HG03469 (cell line): ENCODE measurements at regions not wholly inside any gene's neighbourhood (a gene's known extent, or its start where the extent isn't known, plus 50 kb on each side); places are given as distances from the start of the nearest gene placed in this dataset.

Source experiments
- ATAC-seq: cut with Tn5 transposase; IDR thresholded peaks from one replicate; pipeline ENCODE4 v1.9.1; 2021; ENCODE audit warnings: mild to moderate bottlenecking, moderate library complexity, moderate number of reproducible peaks; ENCODE audit not compliant: unreplicated experiment

DNA sequence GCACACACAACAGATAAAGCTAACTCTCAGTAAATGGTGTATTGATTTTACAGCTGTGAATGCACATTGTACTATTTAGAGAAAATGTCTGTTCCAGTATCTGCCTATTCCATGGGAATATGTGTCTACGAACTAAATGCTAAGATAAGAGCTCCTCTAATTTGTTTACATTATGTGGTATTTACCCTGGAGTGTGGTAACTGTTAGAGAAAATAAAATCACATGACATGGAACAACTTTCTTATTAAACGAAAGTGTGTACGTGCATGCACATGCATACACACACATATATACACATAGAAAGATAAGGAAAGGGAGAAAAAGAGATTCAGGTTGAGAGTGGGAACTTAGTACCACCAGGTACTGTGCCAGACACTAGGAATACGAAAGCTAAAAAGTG lies 1151.7 kb upstream of the TENM4 start:
- no peak for ATAC-seq

DNA sequence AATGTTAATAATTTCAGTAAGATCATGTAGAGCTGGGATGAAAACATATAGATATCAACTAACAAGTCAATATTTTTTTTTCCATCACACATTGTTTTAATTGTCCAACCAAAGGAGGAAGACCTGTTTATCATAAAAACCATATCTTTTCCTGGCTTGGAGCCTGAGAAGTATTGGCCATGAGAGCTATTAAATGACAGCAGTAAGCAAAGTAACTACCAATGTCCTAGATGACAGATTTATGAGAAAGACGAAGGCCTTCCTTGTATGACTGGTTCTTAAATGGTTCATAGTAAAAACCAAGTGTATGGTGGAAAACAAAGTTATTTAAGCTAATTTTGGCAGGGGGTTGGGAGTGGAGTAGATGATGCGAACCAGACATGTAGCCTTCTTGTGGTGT lies 1147.1 kb upstream of the TENM4 start:
- ATAC-seq = no peak

DNA sequence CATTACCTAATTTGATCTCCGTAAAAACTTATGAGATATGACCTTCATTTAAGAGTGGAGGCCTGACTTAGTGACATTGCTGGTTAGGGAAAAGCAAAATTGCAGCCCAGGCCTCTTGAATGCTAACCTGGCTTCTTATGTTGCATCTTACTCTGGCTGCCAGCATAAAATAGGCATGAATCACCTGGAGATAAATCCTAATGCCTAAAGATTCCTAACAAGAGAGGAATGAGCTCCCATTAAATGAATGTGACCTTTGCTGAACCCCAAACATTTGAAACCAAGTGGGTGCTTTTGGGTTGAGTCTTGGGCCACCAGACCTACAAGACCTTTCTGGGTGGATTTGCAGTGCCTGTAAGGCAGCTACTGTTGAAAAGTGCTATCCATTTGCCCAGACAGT lies 1145.6 kb upstream of the TENM4 start:
- no peak for ATAC-seq

DNA sequence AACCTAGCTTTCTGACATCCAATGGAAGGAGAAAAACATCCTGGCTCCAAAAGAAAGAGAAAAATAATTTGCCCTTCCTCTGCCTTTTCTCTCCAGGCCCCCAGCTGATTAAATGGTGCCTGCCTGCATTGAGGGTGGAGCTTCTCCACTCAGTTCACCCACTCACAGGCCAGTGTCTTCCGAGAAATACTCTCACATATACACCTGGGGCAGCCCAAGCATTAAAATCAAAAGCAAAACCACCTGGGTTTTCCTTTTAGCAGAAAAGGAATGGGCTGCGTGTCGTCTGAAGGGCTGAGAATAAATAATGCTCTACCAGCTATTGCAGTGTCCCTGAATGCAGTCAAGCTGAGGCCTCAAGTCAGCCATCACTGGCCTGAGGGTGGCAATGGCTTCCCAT lies 1143.8 kb upstream of the TENM4 start:
- ATAC-seq = no peak

DNA sequence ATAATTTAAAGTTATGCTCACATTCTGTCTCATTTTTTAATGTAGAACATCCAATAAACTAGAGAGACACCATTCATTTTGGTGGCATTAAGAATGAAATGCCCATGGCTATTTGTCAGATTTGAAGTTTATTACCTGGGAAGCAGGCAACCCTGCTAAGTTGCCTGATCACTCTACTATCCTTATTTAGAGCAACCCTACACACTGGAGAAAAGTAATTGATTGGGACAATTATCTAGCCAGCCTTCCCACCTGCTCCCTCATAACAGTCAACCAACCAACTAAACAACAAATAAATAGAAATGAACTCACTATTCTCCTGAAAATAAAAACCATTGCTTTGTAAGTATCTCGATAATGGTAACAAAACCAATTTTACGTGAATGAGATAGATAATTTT lies 1129.0 kb upstream of the TENM4 start:
- ATAC-seq = no peak

DNA sequence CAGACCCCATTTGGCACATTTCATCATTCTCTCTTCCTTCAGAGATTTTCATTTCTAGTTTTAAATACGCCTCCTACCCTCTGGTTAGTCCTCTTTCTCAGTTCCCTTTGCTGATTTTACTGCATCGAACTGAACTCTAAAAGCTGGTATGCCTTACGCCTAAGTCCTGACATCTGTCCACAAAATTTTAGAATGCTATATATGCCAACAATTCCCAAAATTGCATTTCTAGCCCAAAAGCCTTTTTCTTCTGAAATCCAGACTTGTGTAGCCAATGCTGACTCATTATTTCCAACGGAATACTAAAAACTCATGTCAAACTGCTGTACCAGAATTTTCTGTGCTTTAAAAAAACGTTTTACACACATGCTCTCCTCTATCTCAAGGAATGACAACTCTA lies 1124.4 kb upstream of the TENM4 start:
- ATAC-seq = no peak

DNA sequence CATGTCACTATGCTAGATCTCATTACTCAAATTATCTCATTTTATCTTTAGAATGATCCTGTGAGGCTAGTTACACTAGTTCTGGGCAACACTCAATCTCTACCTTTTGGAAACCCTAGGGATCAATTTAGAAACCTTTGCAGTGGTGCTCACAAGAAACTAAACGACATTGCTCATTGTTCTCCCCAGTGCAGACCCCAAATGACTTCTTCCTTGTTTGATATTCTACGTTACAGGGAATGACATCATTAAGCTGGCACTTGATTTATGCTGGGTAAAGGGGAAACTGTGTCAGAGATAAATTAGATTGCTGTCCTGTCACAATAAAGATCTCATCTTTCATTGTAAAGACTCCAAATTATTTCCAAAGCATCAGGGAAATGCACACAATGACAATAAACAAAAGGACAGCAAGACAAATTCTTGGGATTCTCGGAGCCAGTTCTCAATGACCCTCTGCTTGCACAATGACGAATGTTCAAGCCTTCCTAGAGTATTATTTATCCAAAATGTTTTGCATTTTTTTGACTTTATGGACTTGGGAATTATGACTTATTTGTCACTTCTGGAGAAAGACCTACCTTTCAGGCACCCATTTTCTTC lies 1121.8 kb upstream of the TENM4 start:
- ATAC-seq = no peak

DNA sequence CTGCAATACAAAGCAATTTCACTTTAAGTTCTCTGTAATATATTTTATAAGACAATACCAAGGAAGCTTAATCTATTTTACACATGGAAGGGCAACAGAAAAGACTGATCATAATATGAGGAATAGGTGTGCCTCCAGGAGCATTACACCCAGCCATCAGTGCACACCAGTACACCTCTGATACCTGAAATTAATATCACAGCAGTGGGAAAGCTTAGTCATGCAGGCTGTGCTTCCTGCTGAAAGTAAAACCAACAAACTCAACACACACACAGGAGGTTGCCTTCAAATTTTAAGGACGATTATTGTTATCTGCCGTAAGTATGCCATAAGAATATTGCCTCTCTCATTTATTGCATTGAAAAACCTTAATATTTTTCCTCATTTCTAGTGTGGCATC lies 1119.1 kb upstream of the TENM4 start:
- ATAC-seq = no peak

DNA sequence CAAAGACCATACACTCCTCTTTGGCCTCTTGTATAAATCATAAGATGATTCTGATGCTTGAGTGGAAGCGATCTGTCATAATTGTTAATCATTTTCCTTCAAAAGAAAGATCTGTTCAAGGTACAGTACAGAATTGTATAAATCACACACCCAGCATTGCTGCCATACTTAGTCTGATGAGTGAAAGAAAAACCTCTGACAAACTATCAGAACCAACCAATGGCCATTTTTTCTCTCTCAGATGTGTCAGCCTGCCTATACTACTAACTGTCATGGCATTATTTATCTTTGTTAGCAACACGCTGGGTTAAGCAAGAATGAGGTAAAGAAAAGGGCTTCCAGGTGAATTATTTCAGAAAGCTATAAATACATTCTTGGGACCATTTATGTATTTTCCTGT lies 1112.7 kb upstream of the TENM4 start:
- no peak for ATAC-seq

DNA sequence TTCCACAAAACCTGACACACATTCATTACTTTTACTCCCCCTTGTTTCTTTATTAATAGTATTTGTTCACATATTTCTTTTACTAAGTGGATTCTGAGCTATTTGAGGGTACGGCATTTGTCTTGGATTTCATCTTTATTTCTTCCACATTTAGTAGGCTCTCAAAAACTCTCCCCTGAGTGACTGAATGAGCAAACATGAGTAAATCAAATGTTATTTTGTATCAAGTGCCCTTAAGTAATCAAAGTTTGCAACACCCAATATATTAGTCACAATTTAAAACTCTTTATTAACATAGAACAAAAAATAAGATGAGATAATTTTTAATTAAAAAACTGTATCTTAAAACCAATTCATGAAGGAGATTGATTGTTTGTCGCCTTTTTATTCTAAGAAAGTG lies 1101.9 kb upstream of the TENM4 start:
- no peak for ATAC-seq

DNA sequence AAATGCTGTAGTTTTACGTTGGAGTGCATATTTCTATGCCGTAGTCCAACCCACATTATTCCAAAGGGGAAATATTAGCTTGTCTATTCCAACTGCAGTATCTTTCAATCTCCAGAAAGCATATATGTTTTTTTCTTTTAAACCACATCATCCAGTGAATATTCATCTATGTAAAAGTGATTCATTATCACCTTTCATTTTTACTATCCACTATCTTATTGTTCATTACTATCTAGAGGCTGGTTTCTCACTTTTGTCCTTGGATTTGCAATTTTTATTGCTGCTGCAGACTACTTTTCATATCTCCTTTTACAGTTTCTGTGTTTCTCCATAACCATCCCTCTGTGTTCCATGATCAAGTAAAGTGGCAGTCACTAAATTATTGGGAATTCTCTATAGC lies 1097.2 kb upstream of the TENM4 start:
- ATAC-seq = no peak

DNA sequence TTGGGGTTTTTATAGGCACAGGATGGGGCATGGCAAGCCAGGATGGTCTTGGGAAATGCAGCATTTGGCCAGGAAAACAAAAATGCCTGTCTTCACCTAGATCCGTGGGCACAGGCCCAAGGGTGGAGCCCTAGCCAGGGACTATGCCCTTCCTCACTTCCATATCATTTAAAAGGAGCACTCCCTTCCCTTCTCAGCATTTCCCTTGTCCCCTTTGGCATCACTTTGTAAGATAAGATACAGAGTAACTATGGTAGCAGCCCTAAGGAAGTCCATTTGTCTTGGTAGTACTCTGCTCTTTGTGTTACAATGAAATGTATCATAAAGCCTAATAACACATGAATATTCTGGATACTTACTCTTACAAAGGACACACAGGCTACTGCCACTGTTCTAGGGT lies 1092.6 kb upstream of the TENM4 start:
- ATAC-seq = no peak

DNA sequence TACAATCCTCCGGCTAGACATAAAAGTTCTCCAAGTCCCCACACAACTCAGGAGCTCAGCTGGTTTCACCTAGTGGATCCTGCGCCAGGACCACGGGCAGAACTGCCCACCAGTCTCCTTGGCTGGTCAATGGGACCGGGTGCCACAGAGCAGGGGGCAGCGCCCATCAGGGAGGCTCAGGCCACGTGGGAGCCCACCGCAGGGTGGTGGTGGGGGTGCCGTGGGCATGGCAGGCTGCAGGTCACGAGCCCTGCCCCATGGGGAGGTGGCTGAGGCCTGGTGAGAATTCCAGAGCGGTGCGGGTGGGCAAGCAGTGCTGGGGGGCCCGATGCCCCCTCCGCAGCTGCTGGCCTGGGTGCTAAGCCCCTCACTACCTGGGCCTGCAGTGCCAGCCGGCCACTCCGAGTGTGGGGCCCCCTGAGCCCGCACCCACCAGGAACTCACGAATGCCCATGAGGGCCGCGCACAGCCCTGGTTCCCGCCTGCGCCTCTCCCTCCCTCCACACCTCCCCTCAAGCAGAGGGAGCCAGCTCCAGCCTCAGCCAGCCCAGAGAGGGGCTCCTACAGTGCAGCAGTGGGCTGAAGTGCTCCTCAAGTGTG lies 1091.9 kb upstream of the TENM4 start:
- ATAC-seq = no peak

DNA sequence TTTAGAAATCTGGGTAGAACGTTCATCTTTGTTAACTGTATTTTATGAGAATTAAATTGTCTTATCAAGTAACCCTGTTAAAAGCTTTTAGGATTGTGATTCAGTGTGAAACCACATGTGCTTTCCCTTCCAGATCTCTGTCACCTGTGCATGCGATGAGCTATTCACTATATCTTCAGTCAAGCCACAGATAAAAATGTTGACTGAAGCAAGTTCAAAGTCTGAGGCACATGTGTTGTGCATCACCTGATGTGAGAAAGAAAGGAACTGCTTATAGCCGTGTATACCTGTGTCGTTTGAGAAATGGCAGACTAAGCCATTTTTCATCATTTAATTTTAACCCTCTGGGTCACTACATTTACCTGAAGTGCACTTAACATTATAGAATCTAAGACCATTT lies 1088.9 kb upstream of the TENM4 start:
- no peak for ATAC-seq

DNA sequence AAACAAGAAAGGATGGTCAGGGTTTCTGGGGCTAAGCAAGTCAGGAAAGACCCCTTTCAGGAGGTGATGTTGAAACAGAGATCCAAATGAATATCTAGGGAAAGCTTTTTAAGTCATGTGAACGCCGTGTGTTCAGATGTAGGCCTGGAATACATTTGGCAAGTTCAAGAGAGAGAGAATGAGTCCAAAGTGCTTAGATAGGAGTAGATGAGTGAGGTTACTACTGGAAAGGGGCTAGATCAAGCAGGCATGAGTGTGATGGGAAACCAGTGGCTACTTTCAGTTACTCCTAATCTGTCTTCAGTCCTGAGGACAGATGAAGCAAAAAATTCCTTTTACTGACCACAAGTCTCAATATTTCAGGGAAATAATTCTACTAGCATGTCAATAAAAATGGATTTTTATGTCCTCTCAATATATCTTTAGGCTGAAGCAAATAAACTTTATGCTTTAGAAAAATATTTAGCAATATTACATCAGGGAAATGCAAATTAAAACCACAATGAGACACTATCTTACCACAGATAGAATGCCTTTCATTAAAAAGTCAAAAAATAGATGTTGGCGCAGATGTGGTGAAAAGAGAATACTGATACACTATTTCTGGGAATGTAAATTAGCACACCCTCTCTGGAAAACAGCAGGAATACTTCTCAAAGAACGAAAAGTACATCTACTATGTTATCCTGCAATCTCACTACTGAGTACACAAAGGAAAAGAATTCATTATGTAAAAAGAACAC lies 1085.0 kb upstream of the TENM4 start:
- ATAC-seq = no peak

DNA sequence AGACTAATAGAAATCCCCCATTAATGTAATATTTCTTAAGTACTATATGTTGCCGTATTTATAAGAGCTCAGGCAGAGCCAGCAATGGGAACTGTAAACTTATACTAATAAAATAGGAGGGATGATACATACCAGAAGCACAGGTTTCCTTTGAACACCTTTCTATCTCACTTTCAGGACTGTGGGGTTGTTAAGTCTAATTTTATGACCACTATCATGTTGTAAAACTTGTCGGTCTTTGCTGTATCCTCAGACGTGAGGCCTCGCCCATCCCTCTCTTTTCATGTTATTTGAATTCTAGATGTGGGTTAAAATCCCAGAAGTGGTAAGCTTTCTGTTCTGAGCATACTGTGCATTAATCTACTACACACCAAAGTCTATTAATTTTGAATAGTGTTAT lies 1083.5 kb upstream of the TENM4 start:
- ATAC-seq = no peak

DNA sequence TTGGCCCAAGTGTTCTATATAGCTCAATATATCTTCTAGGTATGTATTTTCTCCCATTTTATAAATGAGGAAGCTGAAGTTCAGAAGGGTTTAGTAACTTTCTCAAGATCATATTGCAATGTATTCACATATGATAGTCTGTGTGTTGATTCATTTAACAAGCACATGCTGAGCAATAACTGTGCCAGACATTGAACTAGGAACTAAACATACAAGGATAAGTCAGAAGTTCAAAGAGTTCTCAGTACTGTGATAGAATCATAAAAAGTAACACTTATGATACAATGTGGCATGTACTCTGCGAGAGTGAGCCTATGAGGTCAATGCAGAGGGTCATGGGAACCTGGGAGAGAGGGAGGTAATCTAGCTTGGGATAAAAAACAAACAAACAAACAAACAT lies 1082.2 kb upstream of the TENM4 start:
- no peak for ATAC-seq

DNA sequence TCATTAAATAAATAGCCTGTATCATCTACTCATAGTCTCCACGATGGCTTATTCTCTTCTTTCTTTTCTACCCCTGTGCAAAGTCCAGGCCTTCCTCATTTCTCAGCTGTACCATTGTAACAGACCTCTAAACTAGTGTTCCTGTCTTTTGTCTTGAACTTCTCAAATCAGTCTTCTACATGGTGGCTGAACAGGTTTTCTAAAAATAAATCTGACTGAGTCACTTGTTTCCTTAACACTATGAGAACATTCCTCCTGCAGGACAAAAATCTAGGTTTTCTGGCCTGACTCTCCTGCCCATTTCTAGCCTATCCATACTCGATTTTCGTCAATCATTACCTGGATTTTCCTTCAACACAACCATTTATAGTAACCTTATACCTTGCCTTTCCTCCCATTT lies 1080.8 kb upstream of the TENM4 start:
- ATAC-seq = no peak

DNA sequence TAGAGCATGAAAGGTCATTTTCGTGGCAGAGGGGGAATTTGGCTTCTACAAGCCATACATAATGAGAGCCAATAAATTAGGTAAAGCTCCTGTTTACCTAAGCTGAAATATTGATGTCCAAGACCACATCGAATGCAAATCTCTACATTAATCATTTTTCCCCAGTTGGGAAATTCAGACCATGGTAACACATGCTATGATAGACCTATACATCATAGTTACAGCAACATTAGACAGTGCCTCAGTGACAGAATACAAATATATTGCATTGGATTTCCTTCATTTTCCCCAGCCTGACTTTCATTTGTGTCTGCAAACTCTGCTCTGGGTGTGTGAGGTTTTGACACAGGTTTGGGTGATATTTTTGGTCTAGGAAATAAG lies 1079.7 kb upstream of the TENM4 start:
- ATAC-seq = no peak

DNA sequence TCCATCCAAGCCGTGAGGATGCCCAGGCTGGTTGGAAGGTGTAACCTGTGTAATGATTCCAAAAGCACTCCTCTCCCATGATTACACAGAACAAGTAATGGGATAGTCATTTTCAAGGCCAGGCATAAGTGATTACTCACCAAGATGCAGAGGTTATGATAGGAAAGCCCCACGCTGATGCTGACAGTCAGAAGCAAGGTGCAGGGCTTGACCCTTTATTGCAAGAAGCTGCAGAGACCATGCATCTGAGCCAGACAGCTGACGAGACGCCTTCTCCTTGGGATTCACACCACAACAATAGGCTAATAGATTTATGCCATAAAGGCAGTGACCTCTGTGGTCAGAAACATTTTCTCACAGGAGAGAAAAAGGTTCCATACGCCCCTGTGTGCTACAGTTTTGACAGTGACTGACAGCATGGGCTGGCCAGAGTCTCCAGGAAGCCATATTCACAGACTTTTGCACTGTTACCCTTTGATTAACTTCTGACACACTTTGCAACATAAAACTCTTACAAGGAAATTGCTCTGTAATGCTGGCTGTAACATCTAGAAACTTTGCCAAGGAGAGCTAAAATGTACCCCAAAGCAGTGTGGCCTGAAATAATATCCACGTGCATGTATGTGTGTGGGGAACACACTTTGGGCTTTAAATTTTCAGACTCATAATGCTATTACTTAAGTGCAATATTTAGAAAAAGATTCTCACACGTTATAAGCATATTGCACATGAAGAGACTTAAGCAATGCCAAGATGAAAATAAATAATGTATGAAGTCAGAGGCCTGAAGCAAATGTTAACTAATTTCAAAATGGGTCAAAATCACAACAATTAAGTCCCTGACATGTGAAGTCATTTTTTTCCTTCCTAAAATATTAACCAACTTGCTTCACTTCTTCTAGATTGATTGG lies 1079.0 kb upstream of the TENM4 start:
- ATAC-seq = no peak

DNA sequence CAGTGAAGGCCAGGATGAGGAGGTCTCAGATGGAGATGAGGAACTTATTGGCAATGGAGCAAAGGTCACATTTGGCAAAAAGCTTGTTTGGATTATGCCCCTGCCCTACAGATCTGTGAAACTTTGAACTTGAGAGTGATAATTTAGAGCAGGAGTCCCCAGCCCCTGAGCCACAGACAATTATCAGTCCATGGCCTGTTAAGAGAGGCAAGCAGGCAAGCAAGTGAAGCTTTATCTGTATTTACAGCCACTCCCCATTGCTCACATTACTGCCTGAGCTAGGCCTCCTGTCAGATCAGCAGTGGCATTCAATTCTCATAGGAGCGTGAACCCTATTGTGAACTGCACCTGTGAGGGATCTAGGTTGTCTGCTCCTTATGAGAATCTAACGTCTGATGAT lies 1076.9 kb upstream of the TENM4 start:
- ATAC-seq = no peak

DNA sequence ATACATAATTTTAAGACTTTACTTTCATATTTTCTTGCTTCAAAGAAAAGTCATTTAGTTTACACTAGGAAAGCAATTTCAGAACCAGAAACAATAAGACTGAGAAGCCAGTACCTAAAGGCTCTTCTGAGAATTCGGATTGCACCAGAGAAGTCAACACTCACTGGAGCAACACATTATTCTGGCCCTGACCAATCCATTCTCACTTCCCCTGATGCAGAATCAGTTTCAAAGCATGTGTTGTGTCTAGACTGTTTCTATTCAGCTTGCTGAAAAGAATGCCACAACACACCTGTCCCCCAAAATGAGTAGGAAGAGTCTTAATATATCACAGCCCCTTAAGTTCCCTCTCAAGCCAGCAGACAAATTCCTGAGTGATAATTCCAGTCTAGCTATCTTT lies 1074.3 kb upstream of the TENM4 start:
- no peak for ATAC-seq
